ENCODE measurements at regions not wholly inside any gene's neighbourhood (a gene's known extent, or its start where the extent isn't known, plus 50 kb on each side); places are given as distances from the start of the nearest gene placed in this dataset.
A peak's percentile ranks its signal among the peaks of the same experiment; 100 is the strongest.

DNA sequence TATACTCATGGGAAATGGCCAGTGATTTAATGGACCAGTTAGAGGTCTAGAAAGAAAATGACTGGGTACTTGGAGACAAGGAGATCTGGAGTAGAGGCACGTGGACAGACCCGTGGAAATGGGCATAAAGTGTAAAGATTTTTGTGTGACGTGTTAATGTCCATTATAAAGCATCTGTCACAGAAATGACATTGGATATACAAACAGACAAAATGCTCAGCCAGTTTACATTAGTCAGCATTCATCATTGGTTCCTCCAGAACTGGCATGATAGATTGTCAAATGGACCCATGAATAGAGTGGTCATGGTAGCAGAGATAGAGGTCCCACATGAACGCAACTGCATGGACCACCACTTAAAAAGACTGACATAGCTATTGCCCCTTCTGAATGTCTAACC is 144.1 kb upstream of the GALNT15 start:
- intact Hi-C loops (cut with DNase I): no loop called here
- TF ChIP-seq CTCF (IDR thresholded peaks at IDR 0.05): no peak
- H3K4me1 ChIP-seq: no peaks in the 10 kb centered on the region
- no peak overlapping the region for H3K9ac ChIP-seq (ENCODE audit: low read depth in 2 of 2, low read length in 2 of 2)
- H3K4me3 ChIP-seq: no peak overlapping the region
- no peak overlapping the region for H3K27ac ChIP-seq
- no peak for DNase-seq
- H3K27me3 ChIP-seq: no peaks in the 10 kb centered on the region
- no peaks in the 10 kb centered on the region for H3K36me3 ChIP-seq
- H3K9me3 ChIP-seq: no peaks in the 10 kb centered on the region

DNA sequence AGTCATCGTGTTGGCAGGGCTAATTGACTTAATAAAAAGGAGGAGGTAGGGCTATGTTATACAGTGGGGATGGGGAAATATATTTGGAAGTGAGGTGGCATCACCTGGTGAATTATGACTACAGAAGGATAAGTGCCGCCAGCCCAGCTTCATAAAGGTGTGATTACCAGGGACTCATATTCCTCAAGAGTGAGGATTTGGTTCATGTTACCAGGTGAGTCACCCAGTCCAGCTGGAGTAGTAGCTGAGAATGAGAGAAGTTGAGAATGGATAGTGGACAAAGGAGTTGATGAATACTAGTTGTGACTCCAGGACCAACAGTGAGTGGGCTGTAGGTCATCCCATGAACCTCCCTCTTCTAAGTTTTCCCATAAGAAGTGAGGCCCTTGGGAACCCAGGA is 143.0 kb upstream of the GALNT15 start:
- Histone ChIP-seq H3K9ac (ENCODE audit: low read depth in 2 of 2, low read length in 2 of 2) (no peak overlapping the region), H3K36me3 (no peaks in the 10 kb centered on the region), H3K27me3 (no peaks in the 10 kb centered on the region), H3K27ac (no peak overlapping the region), H3K9me3 (no peaks in the 10 kb centered on the region), H3K4me3 (no peak overlapping the region), H3K4me1 (no peaks in the 10 kb centered on the region)
- DNase-seq: no peak
- no peak for TF ChIP-seq CTCF (IDR thresholded peaks at IDR 0.05)
- intact Hi-C loops (cut with DNase I): no loop called here

- DNase-seq: no peak
- no peak for TF ChIP-seq CTCF (IDR thresholded peaks at IDR 0.05)
- Histone ChIP-seq H3K4me1 (no peaks in the 10 kb centered on the region), H3K27me3 (no peaks in the 10 kb centered on the region), H3K9me3 (no peaks in the 10 kb centered on the region), H3K9ac (ENCODE audit: low read depth in 2 of 2, low read length in 2 of 2) (no peak overlapping the region), H3K36me3 (no peaks in the 10 kb centered on the region), H3K4me3 (no peak overlapping the region), H3K27ac (no peak overlapping the region)
- intact Hi-C loops (cut with DNase I): no loop called here
Observed at GRCh38 chr3:16033889-16034687, 140.4 kb upstream of the GALNT15 start.

DNA sequence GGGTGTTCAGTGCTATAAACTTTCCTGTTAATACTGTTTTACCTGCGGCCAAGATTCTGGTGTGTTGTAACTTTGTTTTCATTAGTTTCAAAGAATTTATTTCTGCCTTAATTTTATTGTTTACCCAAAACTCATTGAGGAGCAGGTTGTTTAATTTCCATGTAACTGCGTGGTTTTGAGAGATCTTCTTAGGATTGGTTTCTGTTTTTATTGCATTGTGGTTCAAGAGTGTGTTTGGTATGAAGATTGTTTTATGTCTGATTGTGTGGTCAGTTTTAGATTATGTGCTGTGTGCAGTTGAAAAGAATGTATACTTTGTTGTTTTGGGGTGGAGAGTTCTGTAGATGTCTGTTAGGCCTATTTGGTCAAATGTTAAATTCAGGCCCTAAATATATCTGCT is 133.5 kb upstream of the GALNT15 start:
- no peak overlapping the region for H3K9ac ChIP-seq (ENCODE audit: low read depth in 2 of 2, low read length in 2 of 2)
- H3K36me3 ChIP-seq: no peaks in the 10 kb centered on the region
- no peak overlapping the region for H3K27ac ChIP-seq
- DNase-seq: no peak
- no peaks in the 10 kb centered on the region for H3K27me3 ChIP-seq
- H3K4me3 ChIP-seq: no peak overlapping the region
- H3K9me3 ChIP-seq: no peaks in the 10 kb centered on the region
- no peaks in the 10 kb centered on the region for H3K4me1 ChIP-seq
- intact Hi-C loops (cut with DNase I): no loop called here
- no peak for TF ChIP-seq CTCF (IDR thresholded peaks at IDR 0.05)

- peak; percentile 64 for DNase-seq
- H3K4me1 ChIP-seq: no peaks in the 10 kb centered on the region
Observed at GRCh38 chr3:16048435-16049318, 125.8 kb upstream of the GALNT15 start.

More at GRCh38 chr3:16048435-16049318, 125.8 kb upstream of the GALNT15 start:
- Histone ChIP-seq H3K4me3 (no peak overlapping the region), H3K9me3 (no peaks in the 10 kb centered on the region), H3K9ac (ENCODE audit: low read depth in 2 of 2, low read length in 2 of 2) (no peak overlapping the region), H3K36me3 (no peaks in the 10 kb centered on the region), H3K27me3 (no peaks in the 10 kb centered on the region), H3K27ac (no peak overlapping the region)
- TF ChIP-seq CTCF (IDR thresholded peaks at IDR 0.05): peak; percentile 69
- intact Hi-C loops (cut with DNase I): loop anchor here (2.0 kb wide), 2 partner anchors 130 to 198 kb away; no protein-coding TSS in a partner anchor

Data from colonic mucosa (tissue), 4 donors.